Tibial artery (tissue), 4 donors: ENCODE measurements at regions not wholly inside any gene's neighbourhood (a gene's known extent, or its start where the extent isn't known, plus 50 kb on each side); places are given as distances from the start of the nearest gene placed in this dataset.

Source experiments
- DNase-seq, 2 donors: peaks; one replicate each; pipeline ENCODE4 v3.0.0-alpha.2; 2019
- H3K27ac ChIP-seq, 2 donors: fragments of 200-600 bp; sonication (generic) in 1 of 2; 1 replicate in 1 of 2; 2 replicates in 1 of 2; pipeline ENCODE4 v1.5.1; 2018 to 2019; ENCODE audit warnings: mild to moderate bottlenecking in 1 of 2
- H3K27me3 ChIP-seq, 2 donors: fragments of 200-600 bp; sonication (generic) in 1 of 2; one replicate each; pipeline versions ENCODE4 v1.5.1 to v1.6.0; 2016 to 2019
- H3K36me3 ChIP-seq, 3 donors: fragments of 200-600 bp; sonication (generic) in 2 of 3; one replicate each; pipeline ENCODE4 v1.5.1; 2016 to 2019; ENCODE audit warnings: mild to moderate bottlenecking in 2 of 3
- H3K4me1 ChIP-seq, 4 donors: fragments of 200-600 bp; sonication (generic) in 2 of 4; 1 replicate in 3 of 4; 2 replicates in 1 of 4; pipeline ENCODE4 v1.5.1; 2016 to 2019
- H3K4me3 ChIP-seq, 2 donors: fragments of 200-600 bp; sonication (generic) in 1 of 2; 1 replicate in 1 of 2; 2 replicates in 1 of 2; pipeline ENCODE4 v1.5.1; 2018 to 2019; ENCODE audit warnings: mild to moderate bottlenecking in 2 of 2
- H3K9me3 ChIP-seq, 3 donors: fragments of 200-600 bp; sonication (generic) in 1 of 3; one replicate each; pipeline ENCODE4 v1.5.1; 2016 to 2019
- CTCF ChIP-seq, 2 experiments: fragments of 200-600 bp in 1 of 2; fragments of 450-650 bp in 1 of 2; IDR thresholded peaks; one replicate each; pipeline ENCODE4 v1.5.1; 2017 to 2019; ENCODE audit warnings: antibody characterized with exemption in 2 of 2, mild to moderate bottlenecking in 1 of 2, moderate library complexity in 1 of 2
- intact Hi-C: fragments of 100-400 bp; cut with DNase I; formaldehyde crosslinking; loops from one replicate; pipeline ENCODE4 v1.15.0; 2023; ENCODE audit warnings: low total_unique reads

GRCh38 chr2:207286106-207286505 is 120.4 kb upstream of the KLF7 start:
- Histone ChIP-seq H3K4me1 (peaks cover 0 to 23% (median 9%) of the 10 kb centered on the region in 4 donors), H3K27ac (no peak overlapping the region), H3K36me3 (no peaks in the 10 kb centered on the region), H3K4me3 (no peak overlapping the region), H3K27me3 (no peaks in the 10 kb centered on the region), H3K9me3 (no peaks in the 10 kb centered on the region)
- intact Hi-C loops, result no loop called here
- no peak for DNase-seq
- TF ChIP-seq CTCF (IDR thresholded peaks at IDR 0.05), result no peak

- H3K9me3 ChIP-seq, result no peaks in the 10 kb centered on the region
- H3K4me1 ChIP-seq, result peaks cover 0 to 23% (median 6%) of the 10 kb centered on the region in 4 donors
- intact Hi-C loops, result no loop called here
- H3K27me3 ChIP-seq, result no peaks in the 10 kb centered on the region
- no peak overlapping the region for H3K27ac ChIP-seq
- no peak for DNase-seq
- TF ChIP-seq CTCF (IDR thresholded peaks at IDR 0.05), result no peak
- H3K4me3 ChIP-seq, result no peak overlapping the region
- H3K36me3 ChIP-seq, result no peaks in the 10 kb centered on the region
These were observed 122.9 kb upstream of the KLF7 start for GRCh38 chr2:207288628-207289027.

DNA sequence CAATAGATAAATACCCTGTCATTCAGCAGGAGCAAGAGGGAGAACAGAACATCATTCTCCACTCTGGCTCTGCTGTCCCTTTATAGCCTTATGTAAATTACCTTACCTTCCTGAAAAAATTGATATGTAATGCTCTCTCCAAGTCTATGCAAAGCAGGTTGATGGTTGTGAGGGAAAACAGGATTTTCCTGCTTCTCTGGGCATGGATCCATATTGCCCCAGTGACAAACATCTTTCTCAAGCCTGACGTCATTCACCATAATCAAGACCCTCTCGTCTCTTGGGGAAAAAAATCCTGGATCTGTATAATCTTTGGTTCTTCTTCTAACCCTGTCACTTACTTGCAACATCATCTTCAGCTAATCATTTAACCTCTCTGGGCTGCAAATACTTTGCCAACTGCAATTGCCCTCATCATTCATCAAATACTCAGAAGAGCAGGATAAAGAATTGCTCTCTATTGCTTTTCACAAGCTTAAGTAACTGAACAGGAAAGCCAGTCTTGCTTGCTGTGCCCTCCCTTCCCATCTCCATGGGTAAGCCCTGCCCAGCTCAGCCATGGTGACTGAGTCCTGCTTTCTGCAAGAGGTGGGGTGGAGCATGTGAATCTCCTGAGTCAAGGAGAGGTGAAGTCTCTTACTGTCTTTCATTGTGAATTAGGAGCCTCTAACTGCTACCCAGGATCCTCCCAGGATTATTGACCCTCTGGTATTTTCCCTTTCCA is 123.7 kb upstream of the KLF7 start:
- Histone ChIP-seq H3K9me3 (no peaks in the 10 kb centered on the region), H3K4me3 (no peak overlapping the region), H3K27ac (no peak overlapping the region), H3K27me3 (no peaks in the 10 kb centered on the region), H3K36me3 (no peaks in the 10 kb centered on the region), H3K4me1 (peaks cover 0 to 18% (median 4%) of the 10 kb centered on the region in 4 donors)
- intact Hi-C loops, result no loop called here
- no peak for TF ChIP-seq CTCF (IDR thresholded peaks at IDR 0.05)
- no peak for DNase-seq

GRCh38 chr2:207290833-207291624 is 125.3 kb upstream of the KLF7 start:
- Histone ChIP-seq H3K4me3 (no peak overlapping the region), H3K36me3 (no peaks in the 10 kb centered on the region), H3K9me3 (no peaks in the 10 kb centered on the region), H3K27me3 (no peaks in the 10 kb centered on the region), H3K27ac (no peak overlapping the region), H3K4me1 (peaks cover 0 to 5% (median 2%) of the 10 kb centered on the region in 4 donors)
- TF ChIP-seq CTCF (IDR thresholded peaks at IDR 0.05), result no peak
- intact Hi-C loops, result no loop called here
- no peak for DNase-seq

DNA sequence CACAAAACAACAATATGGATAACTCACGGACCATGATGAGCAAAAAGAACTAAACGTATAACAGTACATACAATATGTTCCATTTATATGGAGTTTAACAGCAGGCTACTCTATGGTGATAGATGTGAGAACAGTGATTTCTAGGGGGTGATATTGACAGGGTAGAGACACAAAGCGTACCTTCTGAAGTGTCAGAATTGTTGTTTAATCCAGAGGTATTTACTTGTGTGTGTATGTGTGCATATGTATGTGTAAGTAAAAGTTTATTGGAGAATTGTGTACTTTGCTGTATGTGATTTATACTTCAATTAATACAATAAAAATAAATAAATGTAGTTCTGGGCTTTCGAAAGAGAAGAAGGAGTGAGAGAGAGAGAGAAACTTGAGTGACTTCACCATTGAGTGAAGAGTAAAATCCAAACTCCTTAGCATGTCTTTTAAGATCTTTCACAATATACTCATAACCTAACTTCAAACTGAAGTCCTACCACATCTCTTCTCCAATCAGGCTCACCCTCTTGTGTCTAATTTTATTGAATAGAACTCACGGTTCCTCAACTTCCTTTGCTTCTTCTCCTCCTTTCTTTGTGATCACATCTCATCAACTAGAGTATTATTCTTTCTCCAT is 126.0 kb upstream of the KLF7 start:
- no peak for DNase-seq
- TF ChIP-seq CTCF (IDR thresholded peaks at IDR 0.05), result no peak
- intact Hi-C loops, result no loop called here
- Histone ChIP-seq H3K27me3 (no peaks in the 10 kb centered on the region), H3K27ac (no peak overlapping the region), H3K4me1 (peaks cover 0 to 7% (median 2%) of the 10 kb centered on the region in 4 donors), H3K36me3 (no peaks in the 10 kb centered on the region), H3K4me3 (no peak overlapping the region), H3K9me3 (no peaks in the 10 kb centered on the region)
